GM12878 (cell line): ENCODE measurements at regions not wholly inside any gene's neighbourhood (a gene's known extent, or its start where the extent isn't known, plus 50 kb on each side); places are given as distances from the start of the nearest gene placed in this dataset.

Experiments used
- ATAC-seq: fragments of 200-7000 bp; cut with Tn5 transposase; 3 replicates; pipeline ENCODE4 v1.9.1; 2020; ENCODE audit warnings: mild to moderate bottlenecking, moderate library complexity
- BruUV-seq: library from RNA; stranded (reverse); fragments of 400-500 nt; replicated peaks from 2 replicates; lab custom pipeline; 2021; lab: Mats Ljungman, UMichigan
- CTCF ChIA-PET: fragments of 300-600 bp; sonication (Branson Sonifier 250); formaldehyde crosslinking; extraction: SDS; loops from one replicate; lab custom pipeline; 2021; ENCODE audit warnings: inconsistent platforms; lab: Yijun Ruan, JAX
- POLR2A ChIA-PET: fragments of 350-600 bp; formaldehyde crosslinking; extraction: SDS; loops from one replicate; lab custom pipeline; 2021; ENCODE audit warnings: inconsistent platforms; lab: Charles Lee
- RAD21 ChIA-PET: fragments of 300-600 bp; sonication (Branson Sonifier 250); formaldehyde crosslinking; loops from one replicate; lab custom pipeline; 2023; ENCODE audit warnings: antibody characterized with exemption; ENCODE audit not compliant: unreplicated experiment; lab: Charles Lee
- SMC1A ChIA-PET: fragments of 300-600 bp; sonication (Branson Sonifier 250); formaldehyde crosslinking; loops from one replicate; lab custom pipeline; 2023; ENCODE audit not compliant: unreplicated experiment, uncharacterized antibody; lab: Charles Lee
- DNase-seq: peaks from one replicate; pipeline ENCODE4 v3.0.0-alpha.2; 2011; ENCODE audit warnings: low read depth, low spot score
- FAIRE-seq: peaks from 3 replicates; lab custom pipeline; 2011; peaks lifted over from hg19 to GRCh38; lab: Jason Lieb, UNC
- H2AFZ ChIP-seq: 2 replicates; pipeline ENCODE4 v1.6.0; 2011; ENCODE audit warnings: low read depth, low read length, control low read depth; ENCODE audit not compliant: control insufficient read depth
- H3K27ac ChIP-seq: 2 replicates; pipeline ENCODE4 v1.5.1; 2011; ENCODE audit warnings: control low read depth; ENCODE audit not compliant: control insufficient read depth, insufficient read depth
- H3K27me3 ChIP-seq, 2 experiments: replicated peaks in 1 of 2; 2 replicates each; pipeline versions ENCODE4 v1.6.0 to v1.6.1; 2011; ENCODE audit warnings: low read length in 1 of 2; ENCODE audit not compliant: control insufficient read depth in 2 of 2, insufficient read depth in 2 of 2
- H3K36me3 ChIP-seq, 2 experiments: 2 replicates each; pipeline ENCODE4 v1.5.1; 2011; ENCODE audit warnings: low read length in 1 of 2; ENCODE audit not compliant: control insufficient read depth in 2 of 2, insufficient read depth in 2 of 2
- H3K4me1 ChIP-seq: 2 replicates; pipeline ENCODE4 v1.6.1; 2011; ENCODE audit warnings: mild to moderate bottlenecking, low read length, moderate library complexity, mixed read lengths; ENCODE audit not compliant: control insufficient read depth, insufficient read depth
- H3K4me2 ChIP-seq: 2 replicates; pipeline ENCODE4 v1.6.0; 2011; ENCODE audit warnings: control low read depth; ENCODE audit not compliant: control insufficient read depth, insufficient read depth
- H3K4me3 ChIP-seq: fragments of 200-600 bp; sonication (generic); 2 replicates; pipeline ENCODE4 v1.5.1; 2016
- H3K79me2 ChIP-seq: 2 replicates; pipeline ENCODE4 v1.6.0; 2011; ENCODE audit warnings: low read length; ENCODE audit not compliant: control insufficient read depth, insufficient read depth
- H3K9ac ChIP-seq: 2 replicates; pipeline ENCODE4 v1.8.0; 2011; ENCODE audit warnings: low read length, control low read depth, mixed read lengths; ENCODE audit not compliant: control insufficient read depth, insufficient read depth
- H3K9me3 ChIP-seq: replicated peaks from 3 replicates; pipeline ENCODE4 v1.5.1; 2011; ENCODE audit warnings: mild to moderate bottlenecking, low read length; ENCODE audit not compliant: control insufficient read depth, insufficient read depth
- H4K20me1 ChIP-seq: 2 replicates; pipeline ENCODE4 v1.6.0; 2011; ENCODE audit not compliant: control insufficient read depth, insufficient read depth
- CHD4 ChIP-seq: fragments of 200-600 bp; sonication (generic); IDR thresholded peaks from 2 replicates; pipeline ENCODE4 v1.6.1; 2016; ENCODE audit warnings: mild to moderate bottlenecking
- EGR1 ChIP-seq, 2 experiments: IDR thresholded peaks; 1 replicate in 1 of 2; 2 replicates in 1 of 2; pipeline ENCODE4 v1.6.1; 2011 to 2012; ENCODE audit warnings: low read depth in 2 of 2, low read length in 2 of 2, borderline replicate concordance in 1 of 2, mild to moderate bottlenecking in 1 of 2, moderate library complexity in 1 of 2
- ESRRA ChIP-seq: IDR thresholded peaks from 2 replicates; pipeline ENCODE4 v1.6.1; 2012; ENCODE audit warnings: mild to moderate bottlenecking, low read length, improper control_type of control experiment
- GATAD2B ChIP-seq: fragments of 450-650 bp; conservative IDR thresholded peaks from 2 replicates; pipeline ENCODE4 v1.6.1; 2017; ENCODE audit warnings: low read depth, mild to moderate bottlenecking, moderate library complexity
- HCFC1 ChIP-seq: fragments of 150-350 bp; IDR thresholded peaks from 2 replicates; pipeline ENCODE4 v1.6.1; 2014; ENCODE audit warnings: low read length
- NR2C2 ChIP-seq: IDR thresholded peaks from 2 replicates; pipeline ENCODE4 v1.6.1; 2011; ENCODE audit warnings: borderline replicate concordance, low read depth; ENCODE audit not compliant: control insufficient read depth, insufficient read length
- NRF1 ChIP-seq: conservative IDR thresholded peaks from 2 replicates; pipeline ENCODE4 v1.6.1; 2011; ENCODE audit warnings: mild to moderate bottlenecking, low read depth, low read length, improper control_type of control experiment
- PRDM15 ChIP-seq: fragments of 450-650 bp; formaldehyde crosslinking; IDR thresholded peaks from 2 replicates; pipeline ENCODE4 v1.4.0; 2020; ENCODE audit warnings: mild to moderate bottlenecking, moderate library complexity
- TCF3 ChIP-seq: IDR thresholded peaks from 2 replicates; pipeline ENCODE4 v1.6.1; 2012; ENCODE audit warnings: low read depth, mild to moderate bottlenecking, low read length, borderline replicate concordance; ENCODE audit not compliant: insufficient read depth
- USF2 ChIP-seq: IDR thresholded peaks from 2 replicates; pipeline ENCODE4 v1.6.1; 2011; ENCODE audit warnings: low read depth, low read length, improper control_type of control experiment, borderline replicate concordance
- ZBTB33 ChIP-seq: fragments of 450-650 bp; IDR thresholded peaks from 2 replicates; pipeline ENCODE4 v1.6.1; 2017; ENCODE audit warnings: mild to moderate bottlenecking
- ZNF24 ChIP-seq: fragments of 450-650 bp; IDR thresholded peaks from 2 replicates; pipeline ENCODE4 v1.6.1; 2017; ENCODE audit warnings: antibody characterized with exemption, mild to moderate bottlenecking
- ZNF384 ChIP-seq: IDR thresholded peaks from 2 replicates; pipeline ENCODE4 v1.6.1; 2012; ENCODE audit warnings: low read depth, mild to moderate bottlenecking, low read length, improper control_type of control experiment, borderline replicate concordance
- in situ Hi-C: fragments of 300-500 bp; cut with MboI; formaldehyde crosslinking; loops from 9 replicates; pipeline ENCODE4 v1.14.3; 2018; ENCODE audit warnings: mixed read lengths
- intact Hi-C: fragments of 100-400 bp; cut with micrococcal nuclease; formaldehyde crosslinking; loops from one replicate; pipeline ENCODE4 v1.14.2; 2022; ENCODE audit not compliant: unreplicated experiment

GRCh38 chr9:102087141-102087540 is 348.7 kb upstream of the GRIN3A start (continued):
- TF ChIP-seq PRDM15 (no peak), ZNF384 (no peak), USF2 (no peak)

GRCh38 chr9:102085548-102085947 is 347.1 kb upstream of the GRIN3A start:
- FAIRE-seq (no peak), DNase-seq (no peak), ATAC-seq (no peak)
- in situ Hi-C loops: no loop called here
- no peak for TF ChIP-seq TCF3
- TF ChIP-seq EGR1 (IDR thresholded peaks at IDR 0.05; ENCODE audit: borderline replicate concordance in 1 of 2, low read depth in 2 of 2, low read length in 2 of 2): no peak
- TF ChIP-seq HCFC1: no peak
- no peak for TF ChIP-seq ZNF24
- TF ChIP-seq ESRRA: no peak
- no peak for TF ChIP-seq NR2C2
- no peak for TF ChIP-seq CHD4
- no peak for TF ChIP-seq GATAD2B
- TF ChIP-seq ZBTB33: no peak
- TF ChIP-seq NRF1: no peak
- no TSS peak for BruUV-seq
- Histone ChIP-seq H3K27me3 (no peaks in the 10 kb centered on the region), H4K20me1 (no peaks in the 10 kb centered on the region), H3K27ac (no peak overlapping the region), H3K4me3 (no peak overlapping the region), H3K9ac (no peak overlapping the region), H2AFZ (no peak overlapping the region), H3K9me3 (no peaks in the 10 kb centered on the region), H3K4me1 (no peaks in the 10 kb centered on the region), H3K79me2 (no peaks in the 10 kb centered on the region), H3K36me3 (no peaks in the 10 kb centered on the region), H3K4me2 (no peak overlapping the region)
- ChIA-PET SMC1A (no interaction called here), RAD21 (no interaction called here), POLR2A (no interaction called here), CTCF (no interaction called here)
- intact Hi-C loops: no loop called here
